T-helper 17 cell (primary cell): ENCODE measurements at regions not wholly inside any gene's neighbourhood (a gene's known extent, or its start where the extent isn't known, plus 50 kb on each side); places are given as distances from the start of the nearest gene placed in this dataset.

Experiments
- ATAC-seq: fragments of 150-1000 bp; cut with Tn5 transposase; 2 replicates; pipeline ENCODE4 v1.10.0; 2021; ENCODE audit warnings: mild to moderate bottlenecking, moderate library complexity
- DNase-seq, 3 donors: peaks; one replicate each; pipeline versions ENCODE4 v3.0.0 to v3.0.0-alpha.2; 2020 to 2021
- H3K9me3 ChIP-seq: one replicate; pipeline ENCODE4 v1.7.0; 2013; ENCODE audit warnings: low read length, mild to moderate bottlenecking; ENCODE audit not compliant: control insufficient read depth, poor library complexity, severe bottlenecking
- H3K27ac Mint-ChIP-seq: one replicate; pipeline ENCODE4 v1.8.0; 2022; ENCODE audit warnings: mild to moderate bottlenecking, moderate library complexity, mixed read lengths
- H3K27me3 Mint-ChIP-seq: one replicate; pipeline ENCODE4 v1.8.0; 2022; ENCODE audit warnings: mixed read lengths
- H3K36me3 Mint-ChIP-seq: one replicate; pipeline ENCODE4 v1.8.0; 2022; ENCODE audit warnings: low read depth, mixed read lengths
- H3K4me1 Mint-ChIP-seq: one replicate; pipeline ENCODE4 v1.8.0; 2022; ENCODE audit warnings: mild to moderate bottlenecking, mixed read lengths
- H3K4me3 Mint-ChIP-seq: one replicate; pipeline ENCODE4 v1.8.0; 2022; ENCODE audit warnings: mild to moderate bottlenecking, moderate library complexity, mixed read lengths

GRCh38 chr9:101796044-101796443, 57.6 kb upstream of the GRIN3A start:
- H3K4me1 Mint-ChIP-seq = no peaks in the 10 kb centered on the region

GRCh38 chr9:101795147-101795546, 56.7 kb upstream of the GRIN3A start:
- no peak for DNase-seq
- H3K4me1 Mint-ChIP-seq = no peaks in the 10 kb centered on the region
- no peak overlapping the region for H3K27ac Mint-ChIP-seq
- H3K27me3 Mint-ChIP-seq = no peaks in the 10 kb centered on the region
- no peaks in the 10 kb centered on the region for H3K9me3 ChIP-seq
- ATAC-seq = no peak
- no peak overlapping the region for H3K4me3 Mint-ChIP-seq
- H3K36me3 Mint-ChIP-seq = no peaks in the 10 kb centered on the region

More at GRCh38 chr9:101796044-101796443, 57.6 kb upstream of the GRIN3A start:
- no peak for ATAC-seq
- Mint-ChIP-seq H3K4me3 (no peak overlapping the region), H3K27me3 (no peaks in the 10 kb centered on the region), H3K27ac (no peak overlapping the region), H3K36me3 (no peaks in the 10 kb centered on the region)
- H3K9me3 ChIP-seq = no peaks in the 10 kb centered on the region
- no peak for DNase-seq

- H3K4me1 Mint-ChIP-seq = no peaks in the 10 kb centered on the region
Measured at GRCh38 chr9:101792475-101792874, 54.0 kb upstream of the GRIN3A start.

GRCh38 chr9:101791938-101792337, 53.5 kb upstream of the GRIN3A start:
- H3K9me3 ChIP-seq = no peaks in the 10 kb centered on the region
- no peaks in the 10 kb centered on the region for H3K4me1 Mint-ChIP-seq
- no peak overlapping the region for H3K4me3 Mint-ChIP-seq
- no peaks in the 10 kb centered on the region for H3K36me3 Mint-ChIP-seq
- no peaks in the 10 kb centered on the region for H3K27me3 Mint-ChIP-seq
- DNase-seq (no peak), ATAC-seq (no peak)
- no peak overlapping the region for H3K27ac Mint-ChIP-seq

More at GRCh38 chr9:101792475-101792874, 54.0 kb upstream of the GRIN3A start:
- Mint-ChIP-seq H3K27me3 (no peaks in the 10 kb centered on the region), H3K27ac (no peak overlapping the region), H3K4me3 (no peak overlapping the region), H3K36me3 (no peaks in the 10 kb centered on the region)
- ATAC-seq (no peak), DNase-seq (no peak)
- H3K9me3 ChIP-seq = no peaks in the 10 kb centered on the region

- H3K9me3 ChIP-seq = no peaks in the 10 kb centered on the region
- no peak for ATAC-seq
- Mint-ChIP-seq H3K27me3 (no peaks in the 10 kb centered on the region), H3K36me3 (no peaks in the 10 kb centered on the region), H3K27ac (no peak overlapping the region), H3K4me1 (no peaks in the 10 kb centered on the region), H3K4me3 (no peak overlapping the region)
- no peak for DNase-seq
Measured at GRCh38 chr9:101791533-101791932, 53.1 kb upstream of the GRIN3A start.
